ENCODE measurements at regions not wholly inside any gene's neighbourhood (a gene's known extent, or its start where the extent isn't known, plus 50 kb on each side); places are given as distances from the start of the nearest gene placed in this dataset.
A peak's percentile ranks its signal among the peaks of the same experiment; 100 is the strongest.

DNA sequence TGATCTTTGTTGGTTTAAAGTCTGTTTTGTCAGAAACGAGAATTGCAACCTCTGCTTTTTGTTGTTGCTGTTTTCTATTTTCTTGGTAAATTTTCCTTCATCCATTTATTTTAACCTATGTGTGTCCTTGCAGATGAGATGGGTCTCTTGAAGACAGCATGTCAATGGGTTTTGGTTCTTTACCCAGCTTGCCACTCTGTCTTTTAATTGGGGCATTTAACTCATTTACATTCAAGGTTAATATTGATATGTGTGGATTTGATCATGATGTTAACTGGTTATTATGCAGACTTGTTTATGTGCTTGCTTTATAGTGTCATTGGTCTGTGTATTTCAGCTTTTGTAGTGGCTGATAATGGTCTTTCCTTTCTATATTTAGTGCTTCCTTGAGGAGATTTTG, 327.9 kb upstream of the SYT4 start:
- Histone ChIP-seq H3K4me1 (ENCODE audit: control insufficient read depth, extremely low read depth, insufficient read depth, low read length) (no peaks in the 10 kb centered on the region), H3K9me3 (ENCODE audit: control insufficient read depth, insufficient read depth, low read depth, low read length) (no peaks in the 10 kb centered on the region), H3K36me3 (ENCODE audit: control insufficient read depth, insufficient read depth, low read length) (no peaks in the 10 kb centered on the region), H3K79me2 (ENCODE audit: control insufficient read depth, insufficient read depth, low read length) (no peaks in the 10 kb centered on the region), H3K27ac (ENCODE audit: insufficient read depth, low read length) (no peak overlapping the region), H2AFZ (ENCODE audit: low read length) (no peak overlapping the region), H4K20me1 (ENCODE audit: control insufficient read depth, extremely low read depth, insufficient read depth, low read length) (no peaks in the 10 kb centered on the region), H3K4me3 (replicated peaks in 1 of 4; ENCODE audit: control extremely low read depth in 1 of 4, insufficient read depth in 1 of 4, low read depth in 3 of 4, low read length in 4 of 4) (no peak overlapping the region), H3K4me2 (ENCODE audit: extremely low read depth, insufficient read depth, low read length) (no peak overlapping the region), H3K9ac (ENCODE audit: insufficient read depth, low read length) (no peak overlapping the region), H3K27me3 (ENCODE audit: control insufficient read depth, insufficient read depth, low read length) (no peaks in the 10 kb centered on the region)
- no peak for DNase-seq (ENCODE audit: low read depth in 2 of 2)
- TF ChIP-seq, protein P1, sequence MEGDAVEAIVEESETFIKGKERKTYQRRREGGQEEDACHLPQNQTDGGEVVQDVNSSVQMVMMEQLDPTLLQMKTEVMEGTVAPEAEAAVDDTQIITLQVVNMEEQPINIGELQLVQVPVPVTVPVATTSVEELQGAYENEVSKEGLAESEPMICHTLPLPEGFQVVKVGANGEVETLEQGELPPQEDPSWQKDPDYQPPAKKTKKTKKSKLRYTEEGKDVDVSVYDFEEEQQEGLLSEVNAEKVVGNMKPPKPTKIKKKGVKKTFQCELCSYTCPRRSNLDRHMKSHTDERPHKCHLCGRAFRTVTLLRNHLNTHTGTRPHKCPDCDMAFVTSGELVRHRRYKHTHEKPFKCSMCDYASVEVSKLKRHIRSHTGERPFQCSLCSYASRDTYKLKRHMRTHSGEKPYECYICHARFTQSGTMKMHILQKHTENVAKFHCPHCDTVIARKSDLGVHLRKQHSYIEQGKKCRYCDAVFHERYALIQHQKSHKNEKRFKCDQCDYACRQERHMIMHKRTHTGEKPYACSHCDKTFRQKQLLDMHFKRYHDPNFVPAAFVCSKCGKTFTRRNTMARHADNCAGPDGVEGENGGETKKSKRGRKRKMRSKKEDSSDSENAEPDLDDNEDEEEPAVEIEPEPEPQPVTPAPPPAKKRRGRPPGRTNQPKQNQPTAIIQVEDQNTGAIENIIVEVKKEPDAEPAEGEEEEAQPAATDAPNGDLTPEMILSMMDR (conservative IDR thresholded peaks at IDR 0.05 in 1 of 2, IDR thresholded peaks at IDR 0.05 in 1 of 2; ENCODE audit: low read depth in 1 of 2, low read length in 2 of 2), result no peak
- no peak for TF ChIP-seq EZH2 (IDR thresholded peaks at IDR 0.05; ENCODE audit: low read length, missing control alignments)

DNA sequence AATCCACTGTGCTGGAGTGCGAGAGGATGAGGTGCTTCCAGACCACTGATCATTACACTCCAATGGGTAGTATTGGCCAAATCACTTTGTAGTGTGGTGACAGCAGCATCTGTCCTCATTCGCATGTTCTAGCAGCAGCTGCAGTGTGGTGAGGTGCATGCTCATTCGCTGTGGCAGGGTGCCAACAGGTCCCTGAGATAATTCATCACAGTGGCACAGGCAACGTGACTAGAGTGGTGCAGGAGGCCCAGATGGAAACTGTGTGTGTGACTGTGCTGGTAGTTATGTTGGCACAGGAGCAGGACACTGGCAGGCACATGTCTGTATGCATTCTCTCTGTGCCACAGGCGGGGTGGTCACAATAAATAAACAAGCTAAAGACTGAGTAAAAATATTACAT, 329.5 kb upstream of the SYT4 start:
- H3K36me3 ChIP-seq (ENCODE audit: control insufficient read depth, insufficient read depth, low read length), result no peaks in the 10 kb centered on the region
- no peak for DNase-seq (ENCODE audit: low read depth in 2 of 2)
- no peak overlapping the region for H3K27ac ChIP-seq (ENCODE audit: insufficient read depth, low read length)
- H3K27me3 ChIP-seq (ENCODE audit: control insufficient read depth, insufficient read depth, low read length), result no peaks in the 10 kb centered on the region
- H2AFZ ChIP-seq (ENCODE audit: low read length), result no peak overlapping the region
- H3K4me2 ChIP-seq (ENCODE audit: extremely low read depth, insufficient read depth, low read length), result no peak overlapping the region
- H3K9me3 ChIP-seq (ENCODE audit: control insufficient read depth, insufficient read depth, low read depth, low read length), result no peaks in the 10 kb centered on the region
- TF ChIP-seq, protein P1 (conservative IDR thresholded peaks at IDR 0.05 in 1 of 2, IDR thresholded peaks at IDR 0.05 in 1 of 2; ENCODE audit: low read depth in 1 of 2, low read length in 2 of 2), result no peak
- TF ChIP-seq EZH2 (IDR thresholded peaks at IDR 0.05; ENCODE audit: low read length, missing control alignments), result no peak
- H3K9ac ChIP-seq (ENCODE audit: insufficient read depth, low read length), result no peak overlapping the region
- no peaks in the 10 kb centered on the region for H3K79me2 ChIP-seq (ENCODE audit: control insufficient read depth, insufficient read depth, low read length)
- no peaks in the 10 kb centered on the region for H3K4me1 ChIP-seq (ENCODE audit: control insufficient read depth, extremely low read depth, insufficient read depth, low read length)
- H3K4me3 ChIP-seq (replicated peaks in 1 of 4; ENCODE audit: control extremely low read depth in 1 of 4, insufficient read depth in 1 of 4, low read depth in 3 of 4, low read length in 4 of 4), result no peak overlapping the region
- no peaks in the 10 kb centered on the region for H4K20me1 ChIP-seq (ENCODE audit: control insufficient read depth, extremely low read depth, insufficient read depth, low read length)

DNA sequence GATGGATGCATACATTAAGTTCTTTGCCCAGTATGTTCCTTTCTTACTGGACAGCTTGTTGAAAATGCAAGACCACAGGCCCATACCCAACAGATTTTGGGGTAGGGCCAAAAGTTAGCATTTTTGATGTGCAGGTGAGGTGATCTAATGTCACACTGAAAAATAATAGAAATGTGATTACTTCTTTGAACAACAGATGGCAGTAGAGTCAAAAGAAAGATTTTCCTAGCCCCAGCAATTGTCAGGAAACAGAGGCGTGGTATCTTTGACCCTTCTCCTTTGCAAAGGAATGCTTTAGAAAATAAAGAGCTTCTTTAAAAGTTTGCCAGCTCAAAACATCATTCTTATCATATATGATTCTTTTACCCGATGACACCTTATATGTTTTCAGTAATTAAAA, 343.6 kb upstream of the SYT4 start:
- DNase-seq (ENCODE audit: low read depth in 2 of 2), result peak; percentile 16 to 39
- no peak overlapping the region for H2AFZ ChIP-seq (ENCODE audit: low read length)
- TF ChIP-seq EZH2 (IDR thresholded peaks at IDR 0.05; ENCODE audit: low read length, missing control alignments), result no peak
- TF ChIP-seq, protein P1 (conservative IDR thresholded peaks at IDR 0.05 in 1 of 2, IDR thresholded peaks at IDR 0.05 in 1 of 2; ENCODE audit: low read depth in 1 of 2, low read length in 2 of 2), result peak; percentile 44 to 48

More for the DNA sequence above, 343.6 kb upstream of the SYT4 start:
- Histone ChIP-seq H3K27me3 (ENCODE audit: control insufficient read depth, insufficient read depth, low read length) (no peaks in the 10 kb centered on the region), H3K79me2 (ENCODE audit: control insufficient read depth, insufficient read depth, low read length) (no peaks in the 10 kb centered on the region), H3K27ac (ENCODE audit: insufficient read depth, low read length) (no peak overlapping the region), H3K4me1 (ENCODE audit: control insufficient read depth, extremely low read depth, insufficient read depth, low read length) (no peaks in the 10 kb centered on the region), H3K4me2 (ENCODE audit: extremely low read depth, insufficient read depth, low read length) (no peak overlapping the region), H3K36me3 (ENCODE audit: control insufficient read depth, insufficient read depth, low read length) (no peaks in the 10 kb centered on the region), H3K9ac (ENCODE audit: insufficient read depth, low read length) (no peak overlapping the region), H3K9me3 (ENCODE audit: control insufficient read depth, insufficient read depth, low read depth, low read length) (no peaks in the 10 kb centered on the region), H4K20me1 (ENCODE audit: control insufficient read depth, extremely low read depth, insufficient read depth, low read length) (no peaks in the 10 kb centered on the region), H3K4me3 (replicated peaks in 1 of 4; ENCODE audit: control extremely low read depth in 1 of 4, insufficient read depth in 1 of 4, low read depth in 3 of 4, low read length in 4 of 4) (no peak overlapping the region)
